Activated CD4-positive, alpha-beta T cell treated with anti-CD3 and anti-CD28 coated beads for 36 hours (primary cell): ENCODE measurements at regions not wholly inside any gene's neighbourhood (a gene's known extent, or its start where the extent isn't known, plus 50 kb on each side); places are given as distances from the start of the nearest gene placed in this dataset.

Experiments used
- ATAC-seq: fragments of 200-7000 bp; cut with Tn5 transposase; one replicate; pipeline ENCODE4 v1.10.0; 2021; ENCODE audit warnings: mild to moderate bottlenecking, moderate library complexity
- CTCF ChIA-PET: fragments of 350-600 bp; sonication (Branson Sonifier 250); formaldehyde crosslinking; loops from one replicate; lab custom pipeline; 2021; ENCODE audit warnings: antibody characterized with exemption; lab: Charles Lee
- POLR2A ChIA-PET: fragments of 350-600 bp; sonication (Branson Sonifier 250); formaldehyde crosslinking; loops from one replicate; lab custom pipeline; 2021; ENCODE audit warnings: antibody characterized with exemption, inconsistent platforms; lab: Charles Lee
- DNase-seq: peaks from one replicate; pipeline ENCODE4 v3.0.0-alpha.2; 2020
- H3K27ac Mint-ChIP-seq: one replicate; pipeline ENCODE4 v1.8.0; 2021; ENCODE audit warnings: mixed read lengths
- H3K27me3 Mint-ChIP-seq: one replicate; pipeline ENCODE4 v1.8.0; 2021; ENCODE audit warnings: mixed read lengths
- H3K36me3 Mint-ChIP-seq: one replicate; pipeline ENCODE4 v1.8.0; 2021; ENCODE audit warnings: low read depth, mixed read lengths
- H3K4me1 Mint-ChIP-seq: one replicate; pipeline ENCODE4 v1.8.0; 2021; ENCODE audit warnings: mixed read lengths
- H3K4me3 Mint-ChIP-seq: one replicate; pipeline ENCODE4 v1.8.0; 2021; ENCODE audit warnings: mild to moderate bottlenecking, moderate library complexity, mixed read lengths
- H3K9me3 Mint-ChIP-seq: one replicate; pipeline ENCODE4 v1.8.0; 2021; ENCODE audit warnings: low read depth, mixed read lengths
- intact Hi-C, 2 experiments: fragments of 100-400 bp; cut with DNase I in 1 of 2; cut with micrococcal nuclease in 1 of 2; formaldehyde crosslinking; loops; one replicate each; pipeline versions ENCODE4 v1.14.2 to v1.15.1; 2022 to 2024; cut with DNase I, micrococcal nuclease

- no peak for ATAC-seq
- intact Hi-C loops, result no loop called here
- ChIA-PET POLR2A (no interaction called here), CTCF (no interaction called here)
- no peaks in the 10 kb centered on the region for H3K36me3 Mint-ChIP-seq
- peaks cover 15% of the 10 kb centered on the region for H3K9me3 Mint-ChIP-seq
- no peaks in the 10 kb centered on the region for H3K4me1 Mint-ChIP-seq
- no peaks in the 10 kb centered on the region for H3K27me3 Mint-ChIP-seq
- H3K4me3 Mint-ChIP-seq, result no peak overlapping the region
- H3K27ac Mint-ChIP-seq, result no peak overlapping the region
- DNase-seq, result no peak
These were observed 410.4 kb upstream of the MPDZ start for GRCh38 chr9:13689925-13690324.

DNA sequence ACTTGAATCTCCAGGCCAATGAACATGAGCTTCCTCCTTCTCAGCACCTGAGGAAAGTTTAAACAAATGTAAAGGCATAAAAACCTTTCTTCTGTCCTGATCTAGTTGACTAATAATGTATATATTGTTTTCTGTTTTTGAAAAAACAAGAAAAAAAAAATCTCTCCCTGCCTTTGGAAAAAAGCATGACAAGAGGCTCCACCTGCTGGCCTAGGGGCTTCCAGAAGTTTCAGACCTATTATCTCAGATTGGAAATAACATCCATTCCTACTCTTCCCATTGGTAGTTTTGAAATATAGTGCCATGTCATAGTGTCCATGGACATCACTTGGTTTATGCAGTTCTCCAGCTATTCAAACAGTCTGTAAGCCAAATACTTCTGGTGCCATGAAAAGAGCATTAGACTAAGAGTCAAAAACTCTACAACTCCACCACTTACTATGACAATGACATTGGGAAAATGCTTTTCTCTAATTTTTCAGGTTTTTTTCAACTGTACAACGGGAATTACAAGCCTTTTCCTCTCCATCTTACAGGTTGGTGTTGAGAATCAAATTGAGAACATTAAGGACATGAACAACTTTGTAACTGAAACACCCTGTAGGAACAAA lies 409.6 kb upstream of the MPDZ start:
- Mint-ChIP-seq H3K9me3 (peaks cover 13% of the 10 kb centered on the region), H3K27ac (no peak overlapping the region), H3K36me3 (no peaks in the 10 kb centered on the region), H3K27me3 (no peaks in the 10 kb centered on the region), H3K4me3 (no peak overlapping the region), H3K4me1 (no peaks in the 10 kb centered on the region)
- ChIA-PET CTCF (no interaction called here), POLR2A (no interaction called here)
- intact Hi-C loops, result no loop called here
- ATAC-seq, result no peak
- no peak for DNase-seq

DNA sequence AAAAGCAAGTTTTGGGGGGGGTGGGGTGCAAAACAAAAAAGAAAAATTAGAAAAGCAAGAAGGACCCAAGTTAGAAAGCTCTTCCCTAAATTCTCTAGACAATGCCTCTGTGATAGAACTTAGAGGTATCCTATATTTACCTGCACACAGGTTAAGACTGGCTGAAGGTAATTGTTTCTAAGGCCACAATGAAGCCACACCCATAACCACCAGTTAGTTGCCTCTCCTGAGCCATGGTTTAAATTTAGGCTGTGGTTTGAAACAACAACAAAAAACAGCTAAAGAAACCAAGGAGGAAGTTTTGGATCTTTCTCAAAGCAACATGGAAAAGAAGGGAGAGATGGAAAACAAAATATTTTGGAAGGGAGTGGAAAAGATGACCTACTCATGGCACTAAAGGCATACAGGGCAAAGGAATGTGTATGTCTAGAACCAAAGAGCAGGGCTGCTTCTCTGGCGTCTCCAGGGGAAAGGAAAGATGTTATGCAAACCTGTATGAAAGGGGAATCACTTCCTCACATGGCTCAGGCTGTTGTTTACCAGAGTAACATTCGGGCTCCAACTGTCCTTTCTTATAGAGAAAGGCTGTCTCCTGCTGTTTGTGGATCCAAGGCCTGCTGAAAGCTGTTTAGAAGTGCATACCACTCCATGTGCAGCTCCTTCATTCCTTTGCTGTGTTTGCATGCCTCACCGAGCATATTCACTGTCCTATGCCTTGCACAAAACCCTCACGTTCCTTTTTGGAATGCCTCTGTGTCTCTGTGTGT lies 408.9 kb upstream of the MPDZ start:
- DNase-seq (no peak), ATAC-seq (no peak)
- Mint-ChIP-seq H3K9me3 (peaks cover 13% of the 10 kb centered on the region), H3K27me3 (no peaks in the 10 kb centered on the region), H3K27ac (no peak overlapping the region), H3K4me3 (no peak overlapping the region), H3K36me3 (no peaks in the 10 kb centered on the region), H3K4me1 (no peaks in the 10 kb centered on the region)
- POLR2A ChIA-PET, result no interaction called here
- intact Hi-C loops, result no loop called here
- CTCF ChIA-PET, result interaction anchor here (0.7 kb wide), 1 partner anchor 51 kb away, joined by 4 read pairs; no protein-coding TSS in a partner anchor

GRCh38 chr9:13684656-13685055 lies 405.2 kb upstream of the MPDZ start:
- ATAC-seq (no peak), DNase-seq (no peak)
- H3K4me1 Mint-ChIP-seq, result no peaks in the 10 kb centered on the region
- H3K9me3 Mint-ChIP-seq, result no peaks in the 10 kb centered on the region
- H3K27ac Mint-ChIP-seq, result no peak overlapping the region
- no peaks in the 10 kb centered on the region for H3K36me3 Mint-ChIP-seq
- H3K27me3 Mint-ChIP-seq, result no peaks in the 10 kb centered on the region
- intact Hi-C loops, result no loop called here
- CTCF ChIA-PET, result no interaction called here
- no peak overlapping the region for H3K4me3 Mint-ChIP-seq
- POLR2A ChIA-PET, result no interaction called here

DNA sequence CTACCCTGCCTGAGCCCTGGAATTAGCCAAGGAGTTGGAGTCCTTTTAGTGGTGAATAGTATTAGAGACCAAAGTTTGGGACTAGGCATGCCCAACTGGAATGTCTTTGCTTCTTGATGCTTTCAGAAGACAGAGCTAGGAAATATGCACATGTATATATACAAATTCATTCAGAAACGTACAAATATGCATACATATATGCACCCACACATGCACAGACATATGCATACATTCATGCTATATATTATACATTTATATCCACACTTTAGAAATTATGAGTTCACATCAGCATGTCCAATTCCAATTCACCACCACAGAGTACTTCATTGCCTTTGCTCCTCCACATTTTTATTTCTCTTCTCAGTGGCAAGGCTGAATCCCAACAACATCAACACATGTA lies 398.3 kb upstream of the MPDZ start:
- ChIA-PET POLR2A (no interaction called here), CTCF (no interaction called here)
- no peaks in the 10 kb centered on the region for H3K36me3 Mint-ChIP-seq
- H3K4me1 Mint-ChIP-seq, result no peaks in the 10 kb centered on the region
- no peaks in the 10 kb centered on the region for H3K27me3 Mint-ChIP-seq
- ATAC-seq, result no peak
- no peak for DNase-seq
- intact Hi-C loops, result loop anchor here (10.0 kb wide), 2 partner anchors 63 to 337 kb away; no protein-coding TSS in a partner anchor
- no peak overlapping the region for H3K27ac Mint-ChIP-seq
- no peak overlapping the region for H3K4me3 Mint-ChIP-seq
- H3K9me3 Mint-ChIP-seq, result peaks cover 4% of the 10 kb centered on the region

- no peaks in the 10 kb centered on the region for H3K36me3 Mint-ChIP-seq
- intact Hi-C loops, result loop anchor here (10.0 kb wide), 2 partner anchors 61 to 339 kb away; no protein-coding TSS in a partner anchor
- DNase-seq (no peak), ATAC-seq (no peak)
- ChIA-PET POLR2A (no interaction called here), CTCF (no interaction called here)
- no peaks in the 10 kb centered on the region for H3K4me1 Mint-ChIP-seq
- no peaks in the 10 kb centered on the region for H3K27me3 Mint-ChIP-seq
- H3K9me3 Mint-ChIP-seq, result peaks cover 11% of the 10 kb centered on the region
- H3K4me3 Mint-ChIP-seq, result no peak overlapping the region
- H3K27ac Mint-ChIP-seq, result no peak overlapping the region
These were observed 396.1 kb upstream of the MPDZ start for GRCh38 chr9:13675638-13676000.

DNA sequence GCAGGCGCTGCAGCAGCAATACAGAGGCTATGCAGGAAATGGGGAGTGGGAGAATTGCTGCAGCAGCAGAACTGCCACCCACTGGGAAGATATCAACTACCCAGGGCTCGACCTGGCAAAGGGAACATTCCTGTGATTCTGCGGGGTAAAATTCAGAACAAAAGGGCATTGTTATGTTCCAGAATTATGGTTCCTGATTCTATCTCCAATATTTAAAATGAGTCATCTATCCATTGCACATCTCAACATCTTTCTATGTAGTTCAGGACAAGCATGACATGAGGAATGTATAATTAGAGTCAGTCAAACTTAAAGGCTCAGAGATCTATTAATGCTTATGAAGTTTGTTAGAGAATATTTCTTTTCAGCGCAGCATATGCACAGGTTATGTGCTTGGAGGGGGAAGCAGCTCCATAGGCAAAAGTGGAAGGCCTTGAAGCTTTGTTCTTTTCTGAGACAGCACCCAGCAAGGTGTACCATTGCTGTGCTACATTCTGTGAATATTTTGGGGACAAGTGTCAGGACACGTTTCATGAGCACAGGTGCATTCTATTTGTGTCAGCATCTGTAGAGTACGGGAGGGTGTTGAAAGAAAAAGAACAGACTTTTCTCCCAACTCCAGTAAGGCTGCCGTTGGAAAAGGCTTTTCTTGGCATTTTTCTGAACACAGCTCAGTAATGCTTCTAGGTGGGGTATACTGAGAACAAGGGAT lies 395.6 kb upstream of the MPDZ start:
- H3K4me3 Mint-ChIP-seq, result no peak overlapping the region
- no peak overlapping the region for H3K27ac Mint-ChIP-seq
- H3K4me1 Mint-ChIP-seq, result no peaks in the 10 kb centered on the region
- peaks cover 11% of the 10 kb centered on the region for H3K9me3 Mint-ChIP-seq
- intact Hi-C loops, result loop anchor here (10.0 kb wide), 2 partner anchors 60 to 340 kb away; no protein-coding TSS in a partner anchor
- ChIA-PET CTCF (interaction anchor here (0.8 kb wide), 1 partner anchor 12 kb away, joined by 3 read pairs; no protein-coding TSS in a partner anchor), POLR2A (no interaction called here)
- DNase-seq (no peak), ATAC-seq (no peak)
- H3K36me3 Mint-ChIP-seq, result no peaks in the 10 kb centered on the region
- no peaks in the 10 kb centered on the region for H3K27me3 Mint-ChIP-seq

DNA sequence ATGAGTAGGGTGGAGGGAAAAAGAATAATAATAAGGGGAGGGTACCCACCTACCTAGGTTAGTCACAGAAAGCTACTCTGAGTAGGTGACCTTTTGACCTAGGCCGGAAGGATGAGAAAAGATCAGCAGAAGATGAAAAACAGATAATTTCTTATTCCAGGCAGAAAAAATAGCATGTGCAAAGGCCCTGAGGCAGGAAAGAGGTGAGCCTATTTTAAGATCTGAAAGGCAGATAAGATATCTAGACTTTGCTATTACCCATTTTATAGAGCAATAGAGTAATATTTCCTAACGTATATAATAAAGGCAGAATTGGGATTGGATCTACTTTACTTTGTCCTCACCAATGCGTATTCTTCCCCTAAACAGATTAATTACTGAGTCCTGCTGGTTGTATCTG lies 393.9 kb upstream of the MPDZ start:
- Mint-ChIP-seq H3K27ac (no peak overlapping the region), H3K27me3 (no peaks in the 10 kb centered on the region), H3K9me3 (peaks cover 16% of the 10 kb centered on the region), H3K4me3 (no peak overlapping the region), H3K4me1 (no peaks in the 10 kb centered on the region), H3K36me3 (no peaks in the 10 kb centered on the region)
- CTCF ChIA-PET, result no interaction called here
- DNase-seq, result no peak
- POLR2A ChIA-PET, result no interaction called here
- ATAC-seq, result no peak
- intact Hi-C loops, result loop anchor here (10.0 kb wide), 2 partner anchors 59 to 341 kb away; no protein-coding TSS in a partner anchor

DNA sequence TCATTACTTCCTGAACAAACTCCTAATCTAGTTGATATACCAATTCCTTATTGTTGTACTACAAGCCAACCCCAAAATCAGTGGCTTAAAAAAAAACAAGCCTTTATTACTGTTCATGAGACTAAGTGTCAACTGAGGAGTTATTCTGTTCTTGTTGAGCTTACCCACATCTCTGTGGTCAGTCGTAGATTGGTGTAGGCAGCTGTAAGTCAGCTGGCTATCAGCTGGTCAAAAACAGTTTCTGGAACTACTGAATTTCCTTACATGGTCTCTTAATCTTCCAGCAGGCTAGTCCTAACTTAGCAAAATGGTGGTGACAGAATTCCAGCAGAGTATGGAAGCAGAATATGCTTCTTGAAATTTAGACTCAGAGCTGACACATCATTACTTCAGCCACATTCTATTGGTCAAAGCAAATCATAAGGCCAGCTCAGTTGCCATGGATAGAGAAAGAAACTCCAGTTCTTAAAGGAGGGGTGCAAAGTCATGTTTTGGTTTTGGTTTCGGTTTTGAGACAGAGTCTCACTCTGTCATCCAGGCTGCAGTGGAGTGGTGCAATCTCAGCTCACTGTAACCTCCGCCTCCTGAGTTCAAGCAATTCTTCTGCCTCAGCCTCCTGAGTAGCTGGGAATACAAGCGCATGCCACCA lies 386.1 kb upstream of the MPDZ start:
- Mint-ChIP-seq H3K4me3 (no peak overlapping the region), H3K36me3 (no peaks in the 10 kb centered on the region), H3K27ac (no peak overlapping the region), H3K9me3 (peaks cover 12% of the 10 kb centered on the region), H3K27me3 (no peaks in the 10 kb centered on the region), H3K4me1 (no peaks in the 10 kb centered on the region)
- ChIA-PET CTCF (no interaction called here), POLR2A (no interaction called here)
- DNase-seq, result no peak
- ATAC-seq, result no peak
- intact Hi-C loops, result loop anchor here in 1 of 2 experiments (5.0 kb wide), 1 partner anchor 48 kb away; no protein-coding TSS in a partner anchor

DNA sequence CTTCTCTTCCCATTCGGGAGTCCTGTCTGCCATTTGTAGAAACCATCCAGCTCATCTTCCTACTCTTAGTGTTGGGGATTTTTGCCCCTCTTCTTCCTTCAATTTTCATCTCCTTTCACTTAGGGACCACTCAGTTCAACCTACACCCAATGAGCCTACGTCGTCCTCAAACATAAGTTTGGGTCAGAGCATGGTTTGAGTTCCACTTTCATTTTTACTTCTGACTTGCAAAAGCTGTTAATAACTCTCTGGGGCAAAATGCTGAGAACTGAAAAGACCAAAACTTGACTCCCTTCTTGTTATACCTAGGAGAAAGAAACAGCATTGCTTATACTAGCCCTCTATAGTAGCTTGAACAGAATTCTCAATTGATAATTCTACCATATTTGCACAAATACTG lies 381.5 kb upstream of the MPDZ start:
- H3K36me3 Mint-ChIP-seq, result no peaks in the 10 kb centered on the region
- CTCF ChIA-PET, result no interaction called here
- H3K4me1 Mint-ChIP-seq, result no peaks in the 10 kb centered on the region
- no peak overlapping the region for H3K27ac Mint-ChIP-seq
- intact Hi-C loops, result no loop called here
- H3K4me3 Mint-ChIP-seq, result no peak overlapping the region
- DNase-seq (no peak), ATAC-seq (no peak)
- H3K27me3 Mint-ChIP-seq, result no peaks in the 10 kb centered on the region
- POLR2A ChIA-PET, result no interaction called here
- H3K9me3 Mint-ChIP-seq, result peaks cover 6% of the 10 kb centered on the region

GRCh38 chr9:13651969-13652663 lies 372.6 kb upstream of the MPDZ start:
- no peak overlapping the region for H3K4me3 Mint-ChIP-seq
- no peaks in the 10 kb centered on the region for H3K27me3 Mint-ChIP-seq
- H3K27ac Mint-ChIP-seq, result no peak overlapping the region
- no peaks in the 10 kb centered on the region for H3K36me3 Mint-ChIP-seq
- H3K4me1 Mint-ChIP-seq, result no peaks in the 10 kb centered on the region
- ATAC-seq, result no peak
- CTCF ChIA-PET, result no interaction called here
- H3K9me3 Mint-ChIP-seq, result peaks cover 8% of the 10 kb centered on the region
- intact Hi-C loops, result no loop called here
- POLR2A ChIA-PET, result no interaction called here
- no peak for DNase-seq
